ENCODE measurements at regions not wholly inside any gene's neighbourhood (a gene's known extent, or its start where the extent isn't known, plus 50 kb on each side); places are given as distances from the start of the nearest gene placed in this dataset.

GRCh38 chr9:129263836-129264235, 85.8 kb upstream of the IER5L start:
- TF ChIP-seq CTCF (IDR thresholded peaks at IDR 0.05; ENCODE audit: low read depth, low read length) (no peak), EZH2phosphoT487 (IDR thresholded peaks at IDR 0.05; ENCODE audit: low read depth) (no peak)
